HG03060 (cell line): ENCODE measurements at regions not wholly inside any gene's neighbourhood (a gene's known extent, or its start where the extent isn't known, plus 50 kb on each side); places are given as distances from the start of the nearest gene placed in this dataset.
"Not testable (repeated sequence)": the region's sequence is repeated elsewhere in the genome, so short reads cannot be mapped to it uniquely, and the experiment has no call there.

ENCODE experiments used
- ATAC-seq: cut with Tn5 transposase; IDR thresholded peaks from one replicate; pipeline ENCODE4 v1.9.1; 2021; ENCODE audit warnings: low read depth, moderate number of reproducible peaks; ENCODE audit not compliant: unreplicated experiment

GRCh38 chr10:117741524-117741923 lies 199.0 kb downstream of the EMX2 start:
- no peak for ATAC-seq

GRCh38 chr10:117743509-117743908 lies 201.0 kb downstream of the EMX2 start:
- ATAC-seq, result no peak

GRCh38 chr10:117745301-117745700 lies 202.8 kb downstream of the EMX2 start:
- ATAC-seq, result no peak

GRCh38 chr10:117746541-117747448 lies 204.2 kb downstream of the EMX2 start:
- ATAC-seq, result no peak

GRCh38 chr10:117747636-117748035 lies 205.1 kb downstream of the EMX2 start:
- ATAC-seq, result no peak

- ATAC-seq, result no peak
These were observed 205.5 kb downstream of the EMX2 start for GRCh38 chr10:117748058-117748457.

GRCh38 chr10:117750616-117751015 lies 208.1 kb downstream of the EMX2 start:
- no peak for ATAC-seq

- ATAC-seq, result no peak
These were observed 208.7 kb downstream of the EMX2 start for GRCh38 chr10:117751259-117751658.

- no peak for ATAC-seq
These were observed 209.6 kb downstream of the EMX2 start for GRCh38 chr10:117752103-117752502.

- ATAC-seq, result no peak
These were observed 212.5 kb downstream of the EMX2 start for GRCh38 chr10:117754770-117755658.

- ATAC-seq, result no peak
These were observed 213.1 kb downstream of the EMX2 start for GRCh38 chr10:117755659-117756014.

- no peak for ATAC-seq
These were observed 214.7 kb downstream of the EMX2 start for GRCh38 chr10:117757086-117757720.

GRCh38 chr10:117759266-117759665 lies 216.7 kb downstream of the EMX2 start:
- no peak for ATAC-seq

GRCh38 chr10:117761695-117762094 lies 219.1 kb downstream of the EMX2 start:
- ATAC-seq, result no peak

GRCh38 chr10:117762126-117762818 lies 219.7 kb downstream of the EMX2 start:
- ATAC-seq, result no peak

GRCh38 chr10:117762819-117763172 lies 220.2 kb downstream of the EMX2 start:
- no peak for ATAC-seq

- no peak for ATAC-seq
These were observed 221.0 kb downstream of the EMX2 start for GRCh38 chr10:117763528-117763927.

- no peak for ATAC-seq
These were observed 225.9 kb downstream of the EMX2 start for GRCh38 chr10:117768333-117769042.

- ATAC-seq, result no peak
These were observed 233.0 kb downstream of the EMX2 start for GRCh38 chr10:117775526-117775925.

GRCh38 chr10:117777222-117777621 lies 234.7 kb downstream of the EMX2 start:
- ATAC-seq, result not testable (repeated sequence)
